Renal pelvis (tissue), 1 donor: ENCODE measurements at regions not wholly inside any gene's neighbourhood (a gene's known extent, or its start where the extent isn't known, plus 50 kb on each side); places are given as distances from the start of the nearest gene placed in this dataset.

Experiments
- DNase-seq: peaks from one replicate; pipeline ENCODE4 v3.0.0-alpha.2; 2013

DNA sequence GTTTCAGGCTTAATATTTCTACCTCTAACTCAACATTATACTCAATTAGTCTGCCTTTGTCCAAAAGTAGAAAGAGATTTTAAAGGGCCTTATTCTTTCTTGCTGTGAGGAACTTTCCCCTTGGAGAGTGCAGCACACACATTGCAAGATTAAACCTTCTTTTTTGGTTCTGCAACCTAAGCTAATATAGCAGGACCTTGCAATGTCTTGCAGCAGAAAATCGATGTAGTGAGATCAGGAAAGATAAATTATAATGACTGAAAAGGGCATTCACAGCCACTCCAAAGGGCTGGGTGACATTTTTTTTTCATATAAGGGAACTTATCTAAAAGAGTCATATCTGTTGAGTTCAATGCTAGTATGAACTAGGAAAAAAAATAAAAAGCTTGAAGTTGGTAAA lies 422.7 kb upstream of the ADAMTS16 start:
- DNase-seq, result no peak

DNA sequence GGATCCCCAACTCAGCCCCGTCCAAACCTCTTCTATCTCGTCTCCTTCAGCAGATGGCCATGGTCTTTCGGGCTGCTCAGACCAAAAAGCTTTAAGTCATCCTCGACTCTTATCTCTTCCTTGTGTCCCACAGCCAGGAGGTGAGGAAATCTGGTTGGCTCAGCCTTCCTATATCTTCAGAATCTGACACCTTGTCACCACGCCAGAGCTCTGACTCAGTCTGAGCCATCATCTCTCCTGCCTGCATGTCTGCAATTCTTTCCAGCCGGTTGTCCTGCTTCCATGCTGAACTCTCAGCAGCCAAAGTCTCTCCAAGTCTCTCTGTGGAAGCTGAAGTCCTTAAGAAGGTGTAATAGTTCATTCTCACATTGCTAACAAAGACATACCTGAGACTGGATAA lies 419.3 kb upstream of the ADAMTS16 start:
- DNase-seq, result no peak

DNA sequence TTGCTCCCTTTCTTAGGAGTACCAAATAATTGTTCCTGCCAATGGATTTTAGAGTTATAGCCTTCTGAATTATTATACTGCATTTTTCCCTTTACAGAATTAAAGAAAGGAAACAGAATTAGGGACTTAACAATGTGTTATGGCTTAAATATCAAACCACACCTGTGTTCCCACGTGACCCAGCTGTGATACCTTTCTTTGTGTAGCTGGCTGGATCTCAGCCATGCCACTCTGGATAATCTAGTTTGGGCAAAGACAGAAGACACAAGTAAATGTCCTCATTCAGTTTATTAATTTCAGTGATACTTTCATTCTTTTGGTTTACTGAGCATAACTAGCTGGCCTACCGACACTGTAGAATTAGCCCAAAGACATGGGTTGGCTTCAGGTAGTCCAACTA lies 417.2 kb upstream of the ADAMTS16 start:
- DNase-seq, result no peak

DNA sequence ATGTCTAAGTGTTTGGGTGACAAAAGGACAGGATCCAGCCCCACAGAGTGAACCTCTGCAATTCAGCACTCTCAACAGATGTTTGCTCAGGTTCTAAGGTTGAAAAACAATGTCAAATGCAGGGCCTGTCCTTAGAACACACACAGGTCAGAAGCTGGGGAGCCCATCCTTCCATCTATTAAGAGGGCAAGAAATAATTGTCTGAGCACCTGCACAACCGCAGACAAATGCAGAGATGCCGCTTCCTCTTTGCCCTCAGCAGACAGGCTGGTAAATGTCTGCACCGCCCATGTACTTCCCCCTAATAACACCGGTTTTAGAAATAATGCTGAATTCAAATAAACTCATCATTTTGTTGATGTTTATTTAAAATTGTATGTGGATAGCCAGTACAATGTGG lies 414.5 kb upstream of the ADAMTS16 start:
- DNase-seq, result no peak

DNA sequence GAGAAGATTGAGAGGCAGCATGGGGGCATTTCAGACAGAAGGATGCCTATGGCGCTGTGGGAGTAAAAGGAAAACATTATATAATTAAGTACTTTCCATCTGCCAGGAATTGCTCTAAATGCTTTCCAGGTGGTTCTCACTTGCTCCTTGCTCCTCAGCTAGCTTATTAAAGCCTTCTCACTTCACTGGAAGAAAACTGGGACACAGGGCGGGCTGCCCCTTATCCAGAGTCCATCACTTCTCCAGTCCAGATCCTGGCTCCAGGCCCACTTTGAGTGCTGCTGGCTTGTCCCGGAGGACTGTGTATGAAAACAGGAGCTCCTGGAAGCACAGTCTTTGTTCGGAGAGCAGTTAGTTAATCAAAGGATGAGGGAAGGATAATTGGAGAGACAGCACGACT lies 409.9 kb upstream of the ADAMTS16 start:
- no peak for DNase-seq

DNA sequence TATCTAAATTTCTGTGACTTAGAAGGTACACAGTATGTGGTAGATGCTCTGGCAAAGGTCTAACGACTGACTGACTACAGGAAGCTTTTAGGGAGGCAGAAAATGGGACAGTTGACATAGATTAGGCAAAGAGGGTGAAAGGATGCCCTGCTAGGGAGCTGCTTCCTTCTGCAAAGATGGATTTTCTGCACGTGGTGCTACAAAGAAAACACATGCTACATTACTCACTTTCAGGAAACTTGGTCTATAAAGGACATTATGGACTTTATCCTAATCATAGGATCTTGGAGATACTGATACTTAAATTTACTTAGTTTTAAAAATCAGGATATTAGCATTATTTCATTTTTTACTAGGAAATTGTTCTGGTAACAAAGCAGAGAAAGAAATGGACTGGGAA lies 405.8 kb upstream of the ADAMTS16 start:
- no peak for DNase-seq

DNA sequence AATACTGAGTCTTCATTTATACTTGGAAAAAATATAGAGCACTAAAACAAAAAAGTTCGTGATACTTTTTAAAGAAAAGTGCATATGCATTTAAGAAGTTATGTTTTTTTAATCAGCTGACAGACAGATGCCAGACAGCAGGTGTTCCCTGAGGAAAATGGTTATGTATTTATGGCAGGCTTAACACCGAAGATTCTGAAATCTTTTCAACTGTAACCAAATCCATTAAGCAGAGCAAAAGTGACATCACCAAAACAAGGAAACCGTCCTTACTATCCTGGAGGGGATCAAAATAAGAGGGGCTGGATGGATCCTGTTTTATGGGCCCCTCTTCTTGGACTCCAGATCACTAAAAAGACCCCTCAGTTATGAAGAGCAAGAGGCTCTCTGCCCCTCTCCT lies 404.9 kb upstream of the ADAMTS16 start:
- no peak for DNase-seq

DNA sequence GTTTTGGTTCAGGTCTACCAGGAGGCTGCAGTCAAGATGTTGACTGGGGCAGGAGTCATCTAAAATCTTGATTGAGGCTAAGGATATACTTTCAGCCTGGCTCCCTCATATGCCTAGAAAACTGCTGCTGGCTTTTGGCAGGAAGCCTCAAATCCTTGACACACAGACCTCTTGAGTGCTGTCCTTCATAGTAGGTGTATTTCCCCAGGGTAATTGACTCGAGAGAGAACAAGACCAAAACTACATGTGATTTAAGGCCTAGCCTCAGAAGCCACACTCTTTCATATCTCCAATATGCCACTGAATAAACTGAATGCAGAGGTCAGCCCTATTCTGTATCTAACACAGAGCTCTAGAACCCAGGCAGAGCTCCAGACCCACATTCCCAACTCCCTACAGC lies 402.3 kb upstream of the ADAMTS16 start:
- no peak for DNase-seq

DNA sequence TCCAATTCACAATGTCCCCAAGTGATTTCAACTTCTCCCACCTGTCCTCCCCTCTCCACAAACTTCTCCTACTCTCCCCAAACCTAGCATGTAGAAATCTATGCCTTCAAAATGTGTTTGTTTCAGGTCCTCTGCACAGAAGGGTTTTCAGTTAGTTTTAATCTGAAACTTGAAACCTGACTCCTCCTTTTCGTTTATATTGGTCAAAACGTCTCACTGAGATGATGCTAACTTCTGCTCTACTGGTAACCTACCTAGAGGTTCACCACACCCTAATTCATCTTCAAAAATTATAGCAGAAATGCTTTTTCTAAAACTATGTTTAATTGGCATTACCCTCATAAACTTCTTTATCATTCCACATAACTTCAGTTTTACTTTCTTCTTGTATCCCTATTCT lies 401.8 kb upstream of the ADAMTS16 start:
- no peak for DNase-seq

DNA sequence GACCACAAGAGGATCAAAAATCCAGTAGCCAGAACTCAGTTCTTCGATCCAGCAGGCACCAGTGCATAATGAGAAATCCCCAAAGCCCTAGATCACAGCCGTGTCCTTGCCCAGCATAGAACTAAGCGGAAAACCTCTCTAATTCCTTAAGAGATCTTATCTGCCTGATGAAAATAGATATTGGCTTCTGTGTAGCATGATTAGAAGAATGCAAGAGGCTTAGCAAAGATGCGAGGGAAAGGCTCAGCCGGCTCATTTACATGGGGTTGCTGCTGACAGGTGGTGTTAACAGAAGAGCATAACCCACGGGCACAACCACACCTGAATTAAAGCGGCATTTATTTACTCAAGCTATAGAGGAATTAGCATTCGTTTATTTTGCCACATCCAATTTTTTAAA lies 400.0 kb upstream of the ADAMTS16 start:
- DNase-seq, result no peak

DNA sequence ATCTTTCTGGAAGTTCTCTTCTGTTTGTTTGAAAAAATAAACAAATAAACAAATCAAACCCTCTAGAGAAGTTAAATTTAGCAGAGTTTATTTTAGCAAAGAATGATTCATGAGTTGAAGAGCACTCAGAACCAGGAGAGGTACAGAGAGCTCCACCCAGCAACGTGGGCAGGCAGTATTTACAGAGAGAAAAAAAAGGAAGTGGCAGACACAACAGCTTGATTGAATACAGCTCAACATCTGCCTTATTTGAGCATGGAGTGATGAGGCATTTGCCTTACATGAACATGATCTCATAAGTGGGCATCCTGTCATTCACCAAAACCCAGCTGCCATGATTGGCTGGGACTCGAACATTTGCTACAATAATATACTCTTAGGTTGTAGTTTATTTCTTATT lies 381.6 kb upstream of the ADAMTS16 start:
- no peak for DNase-seq

DNA sequence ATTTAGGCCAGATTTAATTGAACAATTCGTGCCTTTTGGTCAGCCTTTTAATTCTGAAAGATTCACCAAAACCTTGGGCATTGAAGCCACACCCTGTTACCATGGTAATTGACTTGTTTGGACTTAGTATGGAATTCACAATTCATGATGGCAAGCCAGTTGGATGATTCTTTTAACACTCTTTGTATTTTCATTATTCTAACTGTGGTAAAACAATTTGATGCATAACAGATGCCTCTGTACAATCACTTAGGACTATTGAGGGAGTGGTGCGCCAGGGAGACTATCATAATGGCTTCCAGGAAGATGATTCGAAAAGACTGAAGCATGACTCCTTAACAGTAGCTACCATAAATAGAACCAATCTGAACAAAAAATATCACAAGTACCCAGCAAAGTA lies 381.1 kb upstream of the ADAMTS16 start:
- no peak for DNase-seq

DNA sequence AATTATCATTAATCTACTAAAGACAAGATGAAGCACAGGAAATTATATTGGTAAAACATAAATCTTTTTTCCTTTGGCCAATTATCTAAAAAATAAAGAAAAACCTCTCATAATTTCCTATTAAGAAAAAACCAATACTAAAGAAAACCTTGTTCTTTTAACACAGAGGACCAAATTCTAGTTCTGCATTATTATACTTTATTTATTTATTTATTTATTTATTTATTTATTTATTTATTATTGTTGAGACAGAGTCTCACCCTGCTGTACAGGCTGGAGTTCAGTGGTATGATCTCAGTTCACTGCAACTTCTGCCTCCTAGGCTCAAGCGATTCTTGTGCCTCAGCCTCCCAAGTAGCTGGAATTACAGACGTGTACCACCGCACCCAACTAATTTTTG lies 377.8 kb upstream of the ADAMTS16 start:
- DNase-seq, result no peak

DNA sequence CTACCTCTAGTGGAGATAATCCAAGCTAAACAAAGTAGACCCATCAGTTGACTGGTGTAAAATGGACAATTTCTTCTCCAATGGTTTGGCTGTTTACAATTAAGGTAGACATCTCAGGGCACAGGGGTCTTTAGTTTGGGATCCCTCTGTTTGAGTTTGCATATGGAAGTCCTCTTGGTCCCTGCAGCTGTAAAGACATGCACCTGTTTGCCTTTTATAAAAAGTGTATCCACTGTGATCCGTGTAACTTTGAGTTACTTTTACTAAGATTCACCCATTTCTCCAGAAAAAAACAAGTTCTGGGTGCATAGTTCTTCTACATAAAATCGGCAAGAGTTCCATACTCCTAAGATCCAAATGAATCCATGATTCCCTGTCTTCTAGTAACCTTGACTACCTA lies 374.7 kb upstream of the ADAMTS16 start:
- DNase-seq, result no peak

DNA sequence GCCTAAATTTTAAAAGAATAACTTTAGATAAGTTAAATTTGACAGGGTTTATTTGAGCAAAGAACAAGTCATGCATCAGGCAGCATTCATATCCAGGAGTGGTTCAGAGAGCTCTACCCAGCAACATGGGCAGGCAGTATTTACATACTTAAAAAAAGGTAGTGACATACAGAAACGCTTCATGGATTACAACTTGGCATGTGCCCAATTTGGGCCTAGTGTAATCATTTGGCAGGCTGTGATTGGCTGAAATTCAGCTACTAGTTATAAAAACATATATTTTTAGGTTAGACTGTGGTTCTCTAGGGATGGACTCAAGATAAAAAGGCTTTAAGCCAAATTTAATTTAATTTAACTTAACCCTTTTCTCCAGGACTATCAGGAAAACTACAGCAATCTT lies 374.0 kb upstream of the ADAMTS16 start:
- no peak for DNase-seq

DNA sequence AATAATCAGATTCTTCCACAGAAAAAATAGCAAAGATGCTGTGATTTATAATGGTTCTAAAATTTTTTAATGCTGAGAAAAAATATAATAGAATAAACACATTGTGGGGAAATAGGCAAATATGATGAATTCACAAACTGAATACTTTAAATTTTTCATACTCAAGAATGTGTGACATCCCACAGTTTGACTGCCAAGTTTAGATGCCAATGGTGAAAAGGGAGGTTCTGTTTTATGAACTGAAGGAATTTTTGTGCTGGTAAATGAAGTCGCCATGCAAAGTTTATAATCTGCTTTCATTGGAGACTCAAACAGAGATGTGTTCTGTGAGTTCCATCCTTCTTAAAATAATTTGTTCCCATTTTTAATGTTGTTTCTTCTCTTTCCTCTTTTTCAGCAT lies 367.5 kb upstream of the ADAMTS16 start:
- DNase-seq, result no peak

DNA sequence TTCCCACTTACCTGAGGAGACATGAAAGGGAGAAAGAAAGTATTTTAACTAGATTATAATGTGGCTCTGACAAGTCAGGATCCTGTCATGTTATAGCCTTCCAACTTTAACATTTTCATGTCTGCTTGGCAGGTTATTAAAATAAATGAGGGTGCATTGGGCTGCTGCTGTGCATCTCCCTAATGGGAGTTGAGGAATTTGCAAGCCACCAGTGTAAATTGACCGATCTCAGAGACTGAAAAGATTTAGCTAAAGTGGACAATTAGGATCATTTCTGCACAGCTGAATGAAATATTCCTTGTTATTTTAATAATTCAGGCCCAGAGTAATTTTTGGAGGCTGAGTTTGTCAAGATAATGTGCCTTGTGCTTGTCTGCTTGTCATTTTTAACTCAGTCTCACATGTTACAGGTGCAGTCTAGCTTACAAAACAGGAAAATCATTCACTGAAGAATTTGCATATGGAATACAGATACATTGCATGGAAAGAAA lies 366.3 kb upstream of the ADAMTS16 start:
- no peak for DNase-seq

DNA sequence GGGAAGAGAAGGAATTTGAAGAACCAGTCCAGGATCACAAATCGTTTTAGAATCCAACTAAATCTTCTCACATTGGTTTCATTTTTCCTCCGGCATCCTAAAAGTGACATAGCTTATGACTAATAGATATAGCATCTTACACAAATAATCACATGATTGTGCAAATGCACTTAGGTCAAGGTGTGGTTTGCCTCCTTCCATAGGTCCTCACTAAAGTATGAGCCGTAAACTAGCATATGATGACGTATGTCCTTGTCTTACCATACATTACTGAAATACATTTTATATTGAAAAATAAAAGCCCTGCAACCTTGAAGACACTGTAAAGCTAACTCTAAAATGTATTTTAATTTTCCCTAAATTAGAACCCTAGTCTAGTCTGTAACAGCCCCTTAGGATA lies 362.7 kb upstream of the ADAMTS16 start:
- no peak for DNase-seq

DNA sequence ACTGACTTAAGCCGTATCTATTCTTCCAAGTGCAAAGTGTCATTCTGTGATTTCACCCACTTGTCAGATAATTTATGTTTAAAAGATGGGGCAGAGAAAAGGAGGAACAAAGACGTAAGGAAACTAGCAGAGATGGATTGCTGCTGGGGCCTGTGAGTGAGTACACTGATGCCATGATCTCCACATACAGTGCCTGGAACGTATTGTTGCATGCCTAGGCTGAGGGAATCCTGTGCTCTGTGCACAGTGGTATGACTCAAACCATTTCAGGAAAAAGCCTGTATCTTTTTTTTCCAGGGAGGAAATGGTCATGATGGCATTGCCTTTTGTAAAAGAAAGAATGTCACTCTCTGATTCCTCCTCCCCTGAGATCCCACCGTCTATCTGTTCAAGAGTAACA lies 359.5 kb upstream of the ADAMTS16 start:
- DNase-seq, result peak; percentile 9

DNA sequence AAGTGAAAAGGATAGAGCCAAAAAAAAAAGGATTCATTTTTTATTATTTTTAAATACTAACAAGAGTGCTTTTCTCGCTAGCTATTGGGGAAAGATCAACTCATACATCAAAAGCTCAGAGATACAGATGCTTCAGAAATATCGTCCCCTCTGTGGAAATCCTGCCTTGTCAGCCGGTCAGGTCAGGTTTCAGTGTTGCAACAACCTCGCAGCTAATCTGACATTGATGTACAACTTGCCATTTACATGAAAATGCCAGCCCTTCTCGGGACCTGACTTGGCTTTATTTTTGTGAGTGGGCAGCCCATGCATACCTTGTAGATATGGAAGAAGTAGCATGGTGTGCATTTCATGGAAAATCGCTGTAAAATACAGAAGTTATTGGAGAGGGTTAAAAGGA lies 358.8 kb upstream of the ADAMTS16 start:
- DNase-seq, result peak; percentile 7

DNA sequence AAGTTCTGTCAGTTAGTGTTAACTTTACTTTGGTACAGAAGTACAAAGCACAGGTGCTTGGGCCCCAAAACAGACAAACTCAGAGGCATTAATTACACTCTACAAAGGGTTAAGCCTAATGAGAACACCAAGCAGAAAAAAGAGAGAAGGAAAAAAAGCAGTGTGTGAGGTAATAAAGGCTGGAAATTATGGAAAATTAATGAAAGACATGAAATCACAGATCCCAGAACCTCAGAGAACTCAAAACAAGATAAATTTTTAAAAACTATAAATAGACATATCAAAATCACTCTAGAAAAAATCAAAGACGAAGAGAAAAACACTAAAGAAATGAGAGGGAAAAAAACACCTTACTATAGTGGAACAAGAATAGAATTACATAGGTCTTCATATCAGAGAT lies 354.2 kb upstream of the ADAMTS16 start:
- no peak for DNase-seq

DNA sequence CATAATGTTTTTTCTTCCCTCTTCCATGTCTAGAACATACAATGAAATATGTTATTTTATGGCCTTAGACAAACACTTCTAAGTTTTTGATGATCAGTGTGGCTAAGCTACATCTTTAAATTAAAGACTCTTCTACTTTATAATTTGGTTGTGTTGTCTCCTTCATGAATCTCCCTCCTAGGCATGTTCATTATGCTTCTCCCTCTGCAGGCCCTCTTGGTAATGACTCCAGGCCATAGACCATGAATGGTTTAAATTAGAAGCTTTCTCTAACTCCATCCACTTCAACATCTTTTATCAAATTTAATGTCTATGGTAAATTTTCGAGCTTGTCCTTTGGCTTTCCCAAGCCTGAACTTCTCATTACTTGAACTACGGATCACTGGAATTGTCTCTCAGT lies 342.7 kb upstream of the ADAMTS16 start:
- DNase-seq, result no peak

DNA sequence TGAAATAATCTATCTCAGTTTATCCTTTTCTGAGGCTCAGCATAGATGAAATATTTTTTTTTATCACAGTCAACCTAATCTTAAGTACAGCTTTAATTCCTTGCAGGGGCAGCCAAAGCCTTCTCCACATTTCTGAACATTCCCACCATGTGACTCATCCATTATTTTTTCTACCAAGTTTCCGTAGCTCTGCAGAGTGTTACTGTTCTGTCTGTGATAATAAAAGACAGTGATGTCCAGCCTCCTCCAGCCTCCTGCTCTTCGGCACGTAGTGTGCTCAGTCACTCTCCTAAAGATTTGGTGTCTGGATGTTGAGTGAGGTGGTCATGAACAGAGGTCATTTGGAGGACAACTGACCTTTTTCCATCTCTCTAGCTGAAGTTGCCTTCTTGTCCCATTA lies 338.1 kb upstream of the ADAMTS16 start:
- DNase-seq, result no peak

DNA sequence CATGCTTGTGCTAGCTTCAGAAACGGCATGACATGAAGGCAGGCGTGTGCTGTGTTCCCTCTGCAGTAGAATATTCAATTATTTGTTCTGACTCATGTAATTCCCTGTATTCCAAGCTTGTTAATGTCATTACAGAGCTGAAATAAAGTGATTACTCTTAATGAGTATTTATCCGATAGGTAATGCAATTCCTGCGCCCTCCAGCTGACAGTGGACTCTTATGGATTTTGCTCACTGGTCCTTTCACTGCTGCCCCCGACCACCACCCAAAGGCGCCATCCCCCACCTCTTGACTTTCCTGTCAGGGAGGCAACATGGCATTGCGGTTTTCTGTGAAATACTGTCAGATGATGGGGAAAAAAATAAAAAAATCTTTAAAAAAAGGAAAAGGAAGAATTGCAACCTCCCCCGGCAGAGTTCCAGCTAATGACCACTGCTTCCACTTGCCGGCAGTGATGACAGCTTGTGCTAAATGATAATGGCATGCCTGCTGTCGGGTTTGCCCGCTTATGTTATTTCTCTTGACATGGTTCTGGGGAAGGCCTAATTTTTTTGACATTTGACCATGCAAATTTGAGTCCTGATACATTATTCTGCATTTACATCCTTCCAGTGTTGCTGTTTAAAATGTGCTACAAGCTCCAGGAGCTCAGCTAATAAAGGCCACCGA lies 335.3 kb upstream of the ADAMTS16 start:
- DNase-seq, result no peak

DNA sequence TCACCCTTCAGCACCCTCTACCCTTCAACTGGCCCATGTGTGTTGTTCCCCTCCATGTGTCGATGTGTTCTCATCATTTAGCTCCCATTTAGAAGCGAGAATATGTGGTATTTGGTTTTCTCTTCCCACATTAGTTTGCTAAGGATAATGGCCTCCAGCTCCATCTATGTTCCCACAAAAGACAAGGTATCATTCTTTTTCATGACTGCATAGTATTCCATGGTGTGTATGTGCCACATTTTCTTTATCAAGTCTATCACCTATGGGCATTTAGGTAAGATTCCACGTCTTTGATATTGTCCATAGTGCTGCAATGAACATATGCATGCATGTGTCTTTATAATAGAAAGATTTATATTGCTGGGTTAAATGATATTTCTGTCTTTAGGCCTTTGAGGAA lies 325.1 kb upstream of the ADAMTS16 start:
- no peak for DNase-seq
